Activated CD8-positive, alpha-beta T cell treated with anti-CD3 and anti-CD28 coated beads, Interleukin-2, amount 10 ng/mL, durations not matched to agents 7 days and 5 days (primary cell): ENCODE measurements at regions not wholly inside any gene's neighbourhood (a gene's known extent, or its start where the extent isn't known, plus 50 kb on each side); places are given as distances from the start of the nearest gene placed in this dataset.
"Not testable (repeated sequence)": the region's sequence is repeated elsewhere in the genome, so short reads cannot be mapped to it uniquely, and the experiment has no call there.

ENCODE experiments used
- ATAC-seq: fragments of 150-1000 bp; cut with Tn5 transposase; one replicate; pipeline ENCODE4 v1.10.0; 2021; ENCODE audit warnings: moderate library complexity
- CTCF ChIA-PET: fragments of 350-600 bp; sonication (Branson Sonifier 250); formaldehyde crosslinking; loops from one replicate; lab custom pipeline; 2021; ENCODE audit warnings: antibody characterized with exemption; lab: Charles Lee
- POLR2A ChIA-PET: fragments of 350-600 bp; sonication (Branson Sonifier 250); formaldehyde crosslinking; loops from one replicate; lab custom pipeline; 2021; ENCODE audit warnings: antibody characterized with exemption; lab: Charles Lee
- DNase-seq: peaks from one replicate; pipeline ENCODE4 v3.0.0-alpha.2; 2020
- H3K27ac Mint-ChIP-seq: one replicate; pipeline ENCODE4 v1.8.0; 2021; ENCODE audit warnings: mild to moderate bottlenecking, mixed read lengths
- H3K27me3 Mint-ChIP-seq: one replicate; pipeline ENCODE4 v1.8.0; 2021; ENCODE audit warnings: low read depth, mixed read lengths
- H3K36me3 Mint-ChIP-seq: one replicate; pipeline ENCODE4 v1.8.0; 2021; ENCODE audit warnings: low read depth, mixed read lengths
- H3K4me1 Mint-ChIP-seq: one replicate; pipeline ENCODE4 v1.8.0; 2021; ENCODE audit warnings: low read depth, mixed read lengths
- H3K4me3 Mint-ChIP-seq: one replicate; pipeline ENCODE4 v1.8.0; 2021; ENCODE audit warnings: mild to moderate bottlenecking, mixed read lengths
- H3K9me3 Mint-ChIP-seq: one replicate; pipeline ENCODE4 v1.8.0; 2022; ENCODE audit warnings: mixed read lengths; ENCODE audit not compliant: insufficient read depth

DNA sequence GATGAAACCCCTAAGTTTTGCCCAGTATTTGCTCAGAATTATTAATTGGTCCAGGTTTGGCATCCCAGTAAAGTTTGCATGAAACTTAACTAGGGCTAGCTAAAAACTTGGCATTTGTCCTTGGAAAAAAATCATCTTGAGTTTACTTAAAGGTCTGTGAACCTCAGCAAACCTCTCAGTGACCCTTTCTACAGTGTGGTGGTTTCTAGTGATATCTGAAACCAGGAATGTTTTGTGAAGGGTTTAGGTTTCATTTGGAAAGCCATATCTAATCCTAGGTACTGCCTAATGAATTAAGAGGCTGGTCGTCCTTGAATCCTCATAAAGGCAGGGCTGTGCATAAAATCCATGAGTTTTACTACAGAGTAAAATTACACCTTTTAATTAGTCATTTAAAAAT is 218.5 kb upstream of the ANKRD50 start:
- ATAC-seq (no peak), DNase-seq (no peak)
- Mint-ChIP-seq H3K9me3 (no peaks in the 10 kb centered on the region), H3K36me3 (no peaks in the 10 kb centered on the region), H3K27me3 (no peaks in the 10 kb centered on the region), H3K4me3 (no peak overlapping the region), H3K4me1 (no peaks in the 10 kb centered on the region), H3K27ac (no peak overlapping the region)
- ChIA-PET CTCF (no interaction called here), POLR2A (no interaction called here)

GRCh38 chr4:124922748-124923147 is 210.2 kb upstream of the ANKRD50 start:
- H3K4me3 Mint-ChIP-seq, H3K27me3 Mint-ChIP-seq, H3K9me3 Mint-ChIP-seq, DNase-seq, H3K4me1 Mint-ChIP-seq, H3K27ac Mint-ChIP-seq, H3K36me3 Mint-ChIP-seq, POLR2A ChIA-PET, ATAC-seq, CTCF ChIA-PET: not testable (repeated sequence)

DNA sequence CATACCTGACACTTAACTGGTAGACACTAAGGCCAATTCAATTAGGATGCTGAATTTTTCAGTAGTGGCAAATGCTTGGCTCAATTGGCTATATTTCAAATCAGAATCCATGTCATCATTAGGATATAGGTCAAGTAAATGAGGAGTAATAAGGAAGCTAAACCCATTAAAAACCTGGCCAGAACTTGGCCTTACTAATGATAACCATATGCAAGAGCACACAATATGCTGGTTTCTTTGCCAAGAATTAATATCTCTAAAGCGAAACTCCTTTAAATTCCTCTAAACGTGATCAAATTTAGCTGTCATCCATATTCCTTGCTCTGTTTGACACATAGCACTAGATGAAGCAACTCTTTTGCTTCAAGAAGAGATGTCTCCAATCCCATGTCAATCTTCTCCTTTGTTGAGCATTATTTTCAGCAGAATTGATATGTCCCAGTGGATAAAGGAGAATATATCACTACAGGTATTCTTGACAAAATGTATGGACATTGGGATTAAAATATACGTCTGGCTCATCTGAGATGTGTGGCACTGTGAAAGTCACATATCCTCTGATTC is 206.1 kb upstream of the ANKRD50 start:
- no peaks in the 10 kb centered on the region for H3K4me1 Mint-ChIP-seq
- DNase-seq (no peak), ATAC-seq (no peak)
- no peaks in the 10 kb centered on the region for H3K27me3 Mint-ChIP-seq
- CTCF ChIA-PET: no interaction called here
- H3K27ac Mint-ChIP-seq: no peak overlapping the region
- POLR2A ChIA-PET: no interaction called here
- H3K36me3 Mint-ChIP-seq: no peaks in the 10 kb centered on the region
- no peak overlapping the region for H3K4me3 Mint-ChIP-seq
- peaks cover 4% of the 10 kb centered on the region for H3K9me3 Mint-ChIP-seq

- ATAC-seq (no peak), DNase-seq (no peak)
- H3K36me3 Mint-ChIP-seq: no peaks in the 10 kb centered on the region
- H3K9me3 Mint-ChIP-seq: peaks cover 9% of the 10 kb centered on the region
- H3K27ac Mint-ChIP-seq: no peak overlapping the region
- CTCF ChIA-PET: no interaction called here
- no peaks in the 10 kb centered on the region for H3K27me3 Mint-ChIP-seq
- H3K4me1 Mint-ChIP-seq: no peaks in the 10 kb centered on the region
- H3K4me3 Mint-ChIP-seq: no peak overlapping the region
- POLR2A ChIA-PET: no interaction called here
Measured at GRCh38 chr4:124915073-124915472, 202.5 kb upstream of the ANKRD50 start.

DNA sequence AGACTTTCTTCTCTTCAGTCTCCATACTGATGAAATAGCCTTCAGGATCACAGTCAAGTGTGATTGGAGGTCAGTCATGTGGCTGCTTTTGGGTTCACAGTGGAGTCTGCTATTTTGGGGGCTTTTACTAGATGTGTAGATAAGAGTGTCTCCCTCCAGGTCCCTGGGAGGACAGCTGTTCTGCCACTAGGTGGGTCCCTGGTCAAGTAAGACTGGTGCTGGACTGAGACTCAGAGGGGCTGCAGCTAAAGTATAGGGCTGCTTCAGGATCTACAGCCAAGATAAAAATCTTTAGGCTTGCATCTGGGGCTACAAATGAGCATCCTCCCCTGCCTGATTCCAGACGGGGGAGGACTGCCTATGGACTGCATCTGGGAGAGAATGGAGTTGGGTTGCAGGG is 200.7 kb upstream of the ANKRD50 start:
- H3K27me3 Mint-ChIP-seq: no peaks in the 10 kb centered on the region
- POLR2A ChIA-PET: no interaction called here
- H3K27ac Mint-ChIP-seq: no peak overlapping the region
- H3K36me3 Mint-ChIP-seq: no peaks in the 10 kb centered on the region
- DNase-seq (no peak), ATAC-seq (no peak)
- peaks cover 9% of the 10 kb centered on the region for H3K9me3 Mint-ChIP-seq
- H3K4me1 Mint-ChIP-seq: no peaks in the 10 kb centered on the region
- CTCF ChIA-PET: no interaction called here
- H3K4me3 Mint-ChIP-seq: no peak overlapping the region

DNA sequence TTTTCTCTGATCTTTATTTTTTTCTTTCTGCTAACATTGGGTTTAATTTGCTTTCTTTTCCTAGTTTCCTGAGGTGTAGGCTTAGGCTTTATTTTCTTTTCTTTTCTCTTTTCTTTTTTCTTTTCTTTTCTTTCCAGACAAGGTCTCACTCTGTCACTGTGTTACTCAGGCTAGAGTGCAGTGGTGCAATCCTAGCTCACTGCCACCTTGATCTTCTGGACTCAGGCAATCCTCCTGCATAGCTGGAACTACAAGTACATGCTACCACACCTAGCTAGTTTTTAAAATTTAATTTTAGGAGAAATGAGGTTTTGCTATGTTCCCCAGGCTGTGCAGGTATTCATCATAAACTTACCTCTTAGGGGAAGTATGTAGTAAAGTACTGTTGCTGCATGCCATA is 197.8 kb upstream of the ANKRD50 start:
- ChIA-PET CTCF (no interaction called here), POLR2A (no interaction called here)
- no peaks in the 10 kb centered on the region for H3K27me3 Mint-ChIP-seq
- ATAC-seq (no peak), DNase-seq (no peak)
- H3K36me3 Mint-ChIP-seq: no peaks in the 10 kb centered on the region
- H3K27ac Mint-ChIP-seq: no peak overlapping the region
- H3K4me3 Mint-ChIP-seq: no peak overlapping the region
- H3K4me1 Mint-ChIP-seq: no peaks in the 10 kb centered on the region
- peaks cover 9% of the 10 kb centered on the region for H3K9me3 Mint-ChIP-seq

GRCh38 chr4:124907881-124908280 is 195.3 kb upstream of the ANKRD50 start:
- CTCF ChIA-PET: no interaction called here
- POLR2A ChIA-PET: no interaction called here
- no peaks in the 10 kb centered on the region for H3K36me3 Mint-ChIP-seq
- ATAC-seq: no peak
- H3K27ac Mint-ChIP-seq: no peak overlapping the region
- H3K9me3 Mint-ChIP-seq: peaks cover 4% of the 10 kb centered on the region
- no peak overlapping the region for H3K4me3 Mint-ChIP-seq
- H3K4me1 Mint-ChIP-seq: no peaks in the 10 kb centered on the region
- no peak for DNase-seq
- H3K27me3 Mint-ChIP-seq: no peaks in the 10 kb centered on the region

DNA sequence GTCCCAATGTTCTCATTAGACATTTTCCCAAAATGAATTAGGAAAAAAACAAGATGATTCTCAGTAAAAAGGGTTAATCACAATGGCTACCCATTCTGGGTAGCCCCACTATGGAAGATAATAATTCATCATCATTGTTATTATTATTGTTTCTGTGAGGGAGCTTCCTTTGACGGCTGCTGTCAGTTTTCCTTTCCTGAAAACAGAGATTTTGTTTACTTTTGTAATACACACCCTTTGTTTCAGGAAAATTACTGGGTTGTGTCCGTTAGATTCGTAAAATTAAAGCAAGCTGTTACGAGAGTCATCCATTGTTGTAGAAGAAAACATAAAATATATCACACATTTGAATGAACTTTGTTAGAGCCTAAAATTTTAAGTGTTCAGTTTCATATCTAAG is 192.9 kb upstream of the ANKRD50 start:
- no peaks in the 10 kb centered on the region for H3K4me1 Mint-ChIP-seq
- DNase-seq (no peak), ATAC-seq (no peak)
- ChIA-PET CTCF (no interaction called here), POLR2A (no interaction called here)
- no peaks in the 10 kb centered on the region for H3K9me3 Mint-ChIP-seq
- H3K36me3 Mint-ChIP-seq: no peaks in the 10 kb centered on the region
- H3K27me3 Mint-ChIP-seq: no peaks in the 10 kb centered on the region
- H3K27ac Mint-ChIP-seq: no peak overlapping the region
- no peak overlapping the region for H3K4me3 Mint-ChIP-seq

DNA sequence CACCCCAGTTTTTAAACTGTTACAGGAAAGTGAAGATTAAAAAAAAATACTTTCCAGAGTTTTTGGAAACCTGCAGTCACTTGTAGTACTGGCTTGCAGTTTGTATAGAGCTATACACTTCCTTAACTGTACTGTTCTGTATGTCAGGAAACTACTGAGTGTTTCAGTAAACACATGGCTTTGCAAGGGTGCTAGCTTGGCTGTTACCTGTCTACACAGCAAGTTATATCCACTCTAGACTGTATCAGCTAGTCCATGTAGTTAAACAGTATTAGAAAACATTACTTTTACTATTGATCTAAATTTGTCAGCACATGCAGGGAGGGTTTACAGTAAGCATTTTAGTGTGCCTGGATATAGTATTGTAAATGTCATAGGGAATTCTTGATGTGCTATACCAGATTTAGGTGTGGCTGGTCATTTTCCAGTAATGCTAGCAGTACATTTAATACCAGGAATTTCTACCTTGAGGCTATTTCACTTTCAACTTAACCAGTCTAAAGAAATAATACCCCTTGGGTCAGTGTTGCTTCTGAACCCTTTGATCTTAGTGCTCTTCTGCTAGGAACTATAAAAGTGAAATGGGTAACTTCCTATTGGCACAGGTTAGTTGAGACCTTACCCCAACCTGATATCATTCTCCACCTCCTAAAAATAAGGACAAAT is 192.3 kb upstream of the ANKRD50 start:
- no peaks in the 10 kb centered on the region for H3K36me3 Mint-ChIP-seq

GRCh38 chr4:124903995-124904722 is 191.6 kb upstream of the ANKRD50 start:
- ChIA-PET CTCF (no interaction called here), POLR2A (no interaction called here)
- Mint-ChIP-seq H3K27ac (no peak overlapping the region), H3K4me3 (no peak overlapping the region), H3K27me3 (no peaks in the 10 kb centered on the region), H3K36me3 (no peaks in the 10 kb centered on the region), H3K9me3 (no peaks in the 10 kb centered on the region), H3K4me1 (no peaks in the 10 kb centered on the region)
- ATAC-seq (no peak), DNase-seq (no peak)

More for the DNA sequence above, 192.3 kb upstream of the ANKRD50 start:
- ChIA-PET POLR2A (no interaction called here), CTCF (no interaction called here)
- ATAC-seq (no peak), DNase-seq (no peak)
- no peaks in the 10 kb centered on the region for H3K9me3 Mint-ChIP-seq
- H3K4me1 Mint-ChIP-seq: no peaks in the 10 kb centered on the region
- H3K4me3 Mint-ChIP-seq: no peak overlapping the region
- H3K27ac Mint-ChIP-seq: no peak overlapping the region
- no peaks in the 10 kb centered on the region for H3K27me3 Mint-ChIP-seq

- no peak for ATAC-seq
- Mint-ChIP-seq H3K27me3 (no peaks in the 10 kb centered on the region), H3K36me3 (no peaks in the 10 kb centered on the region), H3K4me1 (no peaks in the 10 kb centered on the region), H3K9me3 (no peaks in the 10 kb centered on the region), H3K4me3 (no peak overlapping the region), H3K27ac (no peak overlapping the region)
- POLR2A ChIA-PET: no interaction called here
- CTCF ChIA-PET: no interaction called here
- no peak for DNase-seq
Measured at GRCh38 chr4:124902001-124902515, 189.5 kb upstream of the ANKRD50 start.

DNA sequence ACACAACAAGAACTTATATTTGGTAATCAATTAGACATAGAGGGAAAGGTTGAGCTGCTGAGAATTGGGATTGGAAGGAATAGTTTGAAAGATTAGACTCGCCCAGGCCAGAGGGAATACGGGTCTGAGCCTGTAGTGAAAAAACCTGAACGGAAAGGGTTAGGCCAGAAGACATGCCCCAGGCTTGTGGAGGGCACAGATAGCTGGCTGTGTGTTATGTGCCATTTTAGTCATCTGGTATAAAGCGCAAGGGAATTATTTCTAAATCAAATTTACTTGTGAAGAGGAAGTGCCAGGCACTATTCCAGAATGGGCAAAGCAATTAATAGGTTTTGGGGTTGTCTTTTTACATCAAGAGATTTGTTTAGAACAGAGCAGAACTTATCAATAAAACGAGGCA is 187.5 kb upstream of the ANKRD50 start:
- no peak overlapping the region for H3K27ac Mint-ChIP-seq
- H3K27me3 Mint-ChIP-seq: no peaks in the 10 kb centered on the region
- no peaks in the 10 kb centered on the region for H3K36me3 Mint-ChIP-seq
- ChIA-PET POLR2A (no interaction called here), CTCF (no interaction called here)
- no peaks in the 10 kb centered on the region for H3K4me1 Mint-ChIP-seq
- H3K4me3 Mint-ChIP-seq: no peak overlapping the region
- ATAC-seq: no peak
- DNase-seq: no peak
- peaks cover 7% of the 10 kb centered on the region for H3K9me3 Mint-ChIP-seq
